ENCODE measurements at regions not wholly inside any gene's neighbourhood (a gene's known extent, or its start where the extent isn't known, plus 50 kb on each side); places are given as distances from the start of the nearest gene placed in this dataset.

- TF ChIP-seq STAT5A (IDR thresholded peaks at IDR 0.05; ENCODE audit: borderline replicate concordance, low read length) = no peak
- TF ChIP-seq TAF7 (tag; IDR thresholded peaks at IDR 0.05) = no peak
- TF ChIP-seq HEY1 (CRISPR knock-in tag; IDR thresholded peaks at IDR 0.05; ENCODE audit: borderline replicate concordance) = no peak
- no peak for TF ChIP-seq POLR2AphosphoS5 (IDR thresholded peaks at IDR 0.05; ENCODE audit: control insufficient read depth, insufficient read depth, low read depth, low read length)
- TF ChIP-seq, protein P1, sequence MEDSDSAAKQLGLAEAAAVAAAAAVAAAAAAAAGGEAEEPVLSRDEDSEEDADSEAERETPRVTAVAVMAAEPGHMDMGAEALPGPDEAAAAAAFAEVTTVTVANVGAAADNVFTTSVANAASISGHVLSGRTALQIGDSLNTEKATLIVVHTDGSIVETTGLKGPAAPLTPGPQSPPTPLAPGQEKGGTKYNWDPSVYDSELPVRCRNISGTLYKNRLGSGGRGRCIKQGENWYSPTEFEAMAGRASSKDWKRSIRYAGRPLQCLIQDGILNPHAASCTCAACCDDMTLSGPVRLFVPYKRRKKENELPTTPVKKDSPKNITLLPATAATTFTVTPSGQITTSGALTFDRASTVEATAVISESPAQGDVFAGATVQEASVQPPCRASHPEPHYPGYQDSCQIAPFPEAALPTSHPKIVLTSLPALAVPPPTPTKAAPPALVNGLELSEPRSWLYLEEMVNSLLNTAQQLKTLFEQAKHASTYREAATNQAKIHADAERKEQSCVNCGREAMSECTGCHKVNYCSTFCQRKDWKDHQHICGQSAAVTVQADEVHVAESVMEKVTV (CRISPR knock-in tag; IDR thresholded peaks at IDR 0.05) = no peak
- no peak for TF ChIP-seq HCFC1 (IDR thresholded peaks at IDR 0.05; ENCODE audit: low read depth, low read length)
- no peak for TF ChIP-seq PHB2 (IDR thresholded peaks at IDR 0.05; ENCODE audit: low read depth)
- no peak for TF ChIP-seq CTCF (IDR thresholded peaks at IDR 0.05 in 2 of 3, conservative IDR thresholded peaks at IDR 0.05 in 1 of 3; ENCODE audit: insufficient read depth in 2 of 3, low read depth in 1 of 3, low read length in 3 of 3)
Observed at GRCh38 chr3:6452974-6453373, 407.9 kb upstream of the GRM7 start.
